B cell (primary cell): ENCODE measurements at regions not wholly inside any gene's neighbourhood (a gene's known extent, or its start where the extent isn't known, plus 50 kb on each side); places are given as distances from the start of the nearest gene placed in this dataset.

Experiments used
- ATAC-seq: fragments of 200-7000 bp; cut with Tn5 transposase; one replicate; pipeline ENCODE4 v1.10.0; 2021; ENCODE audit warnings: low read depth, mild to moderate bottlenecking, moderate number of reproducible peaks, moderate library complexity
- CTCF ChIA-PET: fragments of 350-600 bp; sonication (Branson Sonifier 250); formaldehyde crosslinking; loops from one replicate; lab custom pipeline; 2021; ENCODE audit warnings: antibody characterized with exemption, inconsistent platforms; lab: Charles Lee
- POLR2A ChIA-PET: fragments of 350-600 bp; sonication (Branson Sonifier 250); formaldehyde crosslinking; loops from one replicate; lab custom pipeline; 2021; ENCODE audit warnings: antibody characterized with exemption; lab: Charles Lee
- DNase-seq: peaks from one replicate; pipeline ENCODE4 v3.0.0; 2013
- H2AFZ ChIP-seq: 2 replicates; pipeline ENCODE4 v1.6.1; 2012; ENCODE audit warnings: mild to moderate bottlenecking, low read depth, low read length; ENCODE audit not compliant: insufficient read depth, poor library complexity, severe bottlenecking
- H3K27ac ChIP-seq, 2 donors: 1 replicate in 1 of 2; 2 replicates in 1 of 2; pipeline ENCODE4 v1.5.1; 2012 to 2013; ENCODE audit warnings: low read length in 2 of 2, mild to moderate bottlenecking in 2 of 2, moderate library complexity in 1 of 2
- H3K27me3 ChIP-seq, 4 experiments: fragments of 200-600 bp in 1 of 4; sonication (generic) in 1 of 4; replicated peaks in 1 of 4; 1 replicate in 2 of 4; 2 replicates in 2 of 4; pipeline versions ENCODE4 v1.6.1 to v1.7.0; 2013 to 2016; ENCODE audit warnings: low read length in 3 of 4, mild to moderate bottlenecking in 2 of 4, mixed read lengths in 1 of 4, moderate library complexity in 1 of 4; ENCODE audit not compliant: insufficient read depth in 4 of 4, control insufficient read depth in 3 of 4; ENCODE audit errors: control extremely low read depth in 1 of 4
- H3K36me3 ChIP-seq, 2 experiments: replicated peaks in 1 of 2; 1 replicate in 1 of 2; 2 replicates in 1 of 2; pipeline versions ENCODE4 v1.6.1 to v1.7.1; 2013; ENCODE audit warnings: low read length in 1 of 2; ENCODE audit not compliant: insufficient read depth in 2 of 2, control insufficient read depth in 1 of 2; ENCODE audit errors: control extremely low read depth in 1 of 2, extremely low read depth in 1 of 2
- H3K4me1 ChIP-seq, 2 donors: fragments of 200-600 bp in 1 of 2; sonication (generic) in 1 of 2; 1 replicate in 1 of 2; 2 replicates in 1 of 2; pipeline versions ENCODE4 v1.5.1 to v1.6.1; 2013 to 2017; ENCODE audit warnings: low read length in 2 of 2; ENCODE audit not compliant: control insufficient read depth in 2 of 2, insufficient read depth in 2 of 2
- H3K4me2 ChIP-seq: replicated peaks from 2 replicates; pipeline ENCODE3; 2012; ENCODE audit warnings: mild to moderate bottlenecking, low read depth, low read length; ENCODE audit not compliant: poor library complexity, severe bottlenecking
- H3K4me3 ChIP-seq, 5 experiments: fragments of 200-600 bp in 1 of 5; sonication (generic) in 1 of 5; 1 replicate in 3 of 5; 2 replicates in 2 of 5; pipeline versions ENCODE4 v1.5.1 to v1.7.0; 2011 to 2016; ENCODE audit warnings: low read length in 4 of 5, mild to moderate bottlenecking in 4 of 5, low read depth in 2 of 5, control low read depth in 1 of 5, moderate library complexity in 1 of 5; ENCODE audit not compliant: insufficient read depth in 1 of 5; ENCODE audit errors: control extremely low read depth in 1 of 5, extremely low read depth in 1 of 5
- H3K79me2 ChIP-seq: fragments of 200-600 bp; sonication (generic); one replicate; pipeline ENCODE4 v1.6.0; 2016; ENCODE audit warnings: low read length; ENCODE audit not compliant: control insufficient read depth, insufficient read depth
- H3K9ac ChIP-seq: fragments of 200-600 bp; sonication (generic); 2 replicates; pipeline ENCODE4 v1.6.1; 2017; ENCODE audit warnings: mild to moderate bottlenecking, low read length, moderate library complexity
- H3K9me3 ChIP-seq, 3 donors: one replicate each; pipeline versions ENCODE4 v1.6.1 to v1.7.1; 2013; ENCODE audit warnings: low read length in 2 of 3; ENCODE audit not compliant: control insufficient read depth in 2 of 3, insufficient read depth in 1 of 3; ENCODE audit errors: control extremely low read depth in 1 of 3
- H4K20me1 ChIP-seq: 2 replicates; pipeline ENCODE4 v1.6.0; 2012; ENCODE audit warnings: mild to moderate bottlenecking, low read length; ENCODE audit not compliant: insufficient read depth, control insufficient read depth, poor library complexity, severe bottlenecking
- H3K27ac Mint-ChIP-seq: one replicate; pipeline ENCODE4 v1.8.0; 2021; ENCODE audit warnings: mixed read lengths
- H3K27me3 Mint-ChIP-seq: one replicate; pipeline ENCODE4 v1.8.0; 2021; ENCODE audit warnings: mixed read lengths
- H3K4me1 Mint-ChIP-seq: one replicate; pipeline ENCODE4 v1.8.0; 2021; ENCODE audit warnings: mixed read lengths
- H3K4me3 Mint-ChIP-seq: one replicate; pipeline ENCODE4 v1.8.0; 2021; ENCODE audit warnings: mixed read lengths
- H3K9me3 Mint-ChIP-seq: one replicate; pipeline ENCODE4 v1.8.0; 2022; ENCODE audit warnings: mixed read lengths; ENCODE audit not compliant: insufficient read depth
- EZH2 ChIP-seq: IDR thresholded peaks from 2 replicates; pipeline ENCODE4 v1.6.1; 2012; ENCODE audit warnings: borderline replicate concordance, low read depth, mild to moderate bottlenecking, moderate library complexity, low read length; ENCODE audit not compliant: insufficient read depth, poor library complexity, severe bottlenecking
- WGBS: methylation state at CpG from one replicate; pipeline ENCODE4 v1.1.5; 2013; ENCODE audit warnings: missing lambda C conversion rate; ENCODE audit not compliant: insufficient coverage; 5-methylcytosine and 5-hydroxymethylcytosine counted together
- intact Hi-C: fragments of 100-400 bp; cut with micrococcal nuclease; formaldehyde crosslinking; loops from one replicate; pipeline ENCODE4 v1.10.0; 2022
- TF ChIP-seq, protein P1 (sequence below): fragments of 200-600 bp; IDR thresholded peaks from one replicate; pipeline ENCODE4 v1.8.0; 2022; ENCODE audit warnings: antibody characterized with exemption, mild to moderate bottlenecking

DNA sequence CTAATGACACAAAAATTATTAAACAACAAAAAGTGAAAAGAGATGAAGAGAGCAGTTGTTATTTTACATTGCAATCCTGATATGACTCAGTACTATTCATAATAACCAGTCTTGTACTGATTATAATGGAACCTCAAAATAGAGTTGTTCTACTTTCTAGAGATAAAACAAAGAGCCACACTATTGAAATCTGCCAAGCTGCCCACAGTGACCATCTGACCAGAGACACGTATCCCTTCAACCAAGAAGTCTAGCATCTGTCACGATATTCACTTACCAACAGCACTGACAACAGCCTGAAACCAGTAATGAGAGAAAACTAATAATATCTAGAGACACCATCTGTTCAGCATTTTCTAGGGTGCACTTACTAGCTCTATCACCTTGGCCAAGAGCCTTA lies 466.7 kb downstream of the NKX6-1 start:
- Histone ChIP-seq H2AFZ (no peak overlapping the region), H4K20me1 (no peaks in the 10 kb centered on the region), H3K4me3 (no peak overlapping the region), H3K4me1 (no peaks in the 10 kb centered on the region), H3K9me3 (no peaks in the 10 kb centered on the region), H3K36me3 (no peaks in the 10 kb centered on the region), H3K9ac (no peak overlapping the region), H3K79me2 (no peaks in the 10 kb centered on the region), H3K4me2 (no peak overlapping the region), H3K27ac (no peak overlapping the region), H3K27me3 (no peaks in the 10 kb centered on the region)
- H3K27ac Mint-ChIP-seq = no peak overlapping the region
- ChIA-PET CTCF (no interaction called here), POLR2A (no interaction called here)
- H3K9me3 Mint-ChIP-seq = no peaks in the 10 kb centered on the region
- H3K27me3 Mint-ChIP-seq = no peaks in the 10 kb centered on the region
- 58% methylated on average over 2 of the region's 2 CpGs for WGBS
- DNase-seq (no peak), ATAC-seq (no peak)
- H3K4me1 Mint-ChIP-seq = no peaks in the 10 kb centered on the region
- intact Hi-C loops = no loop called here
- no peak for TF ChIP-seq EZH2
- TF ChIP-seq, protein P1, sequence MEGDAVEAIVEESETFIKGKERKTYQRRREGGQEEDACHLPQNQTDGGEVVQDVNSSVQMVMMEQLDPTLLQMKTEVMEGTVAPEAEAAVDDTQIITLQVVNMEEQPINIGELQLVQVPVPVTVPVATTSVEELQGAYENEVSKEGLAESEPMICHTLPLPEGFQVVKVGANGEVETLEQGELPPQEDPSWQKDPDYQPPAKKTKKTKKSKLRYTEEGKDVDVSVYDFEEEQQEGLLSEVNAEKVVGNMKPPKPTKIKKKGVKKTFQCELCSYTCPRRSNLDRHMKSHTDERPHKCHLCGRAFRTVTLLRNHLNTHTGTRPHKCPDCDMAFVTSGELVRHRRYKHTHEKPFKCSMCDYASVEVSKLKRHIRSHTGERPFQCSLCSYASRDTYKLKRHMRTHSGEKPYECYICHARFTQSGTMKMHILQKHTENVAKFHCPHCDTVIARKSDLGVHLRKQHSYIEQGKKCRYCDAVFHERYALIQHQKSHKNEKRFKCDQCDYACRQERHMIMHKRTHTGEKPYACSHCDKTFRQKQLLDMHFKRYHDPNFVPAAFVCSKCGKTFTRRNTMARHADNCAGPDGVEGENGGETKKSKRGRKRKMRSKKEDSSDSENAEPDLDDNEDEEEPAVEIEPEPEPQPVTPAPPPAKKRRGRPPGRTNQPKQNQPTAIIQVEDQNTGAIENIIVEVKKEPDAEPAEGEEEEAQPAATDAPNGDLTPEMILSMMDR = no peak
- no peak overlapping the region for H3K4me3 Mint-ChIP-seq

DNA sequence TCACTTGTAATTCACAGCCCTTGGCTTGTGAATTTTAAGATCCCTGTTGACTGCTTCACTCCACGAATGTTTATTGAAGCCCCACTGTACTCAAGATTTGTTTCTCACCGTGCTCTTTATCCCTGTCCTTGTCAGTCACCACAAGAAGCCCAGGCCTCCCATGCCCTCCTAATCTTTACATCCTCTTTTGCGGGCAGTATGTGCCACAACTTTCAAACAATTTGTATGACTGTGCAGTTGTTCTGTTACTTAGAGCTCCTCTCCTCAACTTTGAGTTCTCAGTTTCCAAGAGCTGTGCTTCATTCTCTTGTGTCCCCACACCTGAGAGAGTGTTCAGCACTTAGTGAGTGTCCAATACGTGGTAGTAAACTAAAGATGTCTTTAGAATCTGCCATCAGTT lies 467.7 kb downstream of the NKX6-1 start:
- Mint-ChIP-seq H3K27ac (no peak overlapping the region), H3K4me1 (no peaks in the 10 kb centered on the region), H3K27me3 (no peaks in the 10 kb centered on the region), H3K9me3 (no peaks in the 10 kb centered on the region), H3K4me3 (no peak overlapping the region)
- Histone ChIP-seq H3K9me3 (no peaks in the 10 kb centered on the region), H3K4me3 (no peak overlapping the region), H3K36me3 (no peaks in the 10 kb centered on the region), H3K4me1 (no peaks in the 10 kb centered on the region), H3K4me2 (no peak overlapping the region), H3K9ac (no peak overlapping the region), H2AFZ (no peak overlapping the region), H3K27ac (no peak overlapping the region), H3K79me2 (no peaks in the 10 kb centered on the region), H4K20me1 (no peaks in the 10 kb centered on the region), H3K27me3 (no peaks in the 10 kb centered on the region)
- ATAC-seq (no peak), DNase-seq (no peak)
- 41% methylated on average over 2 of the region's 4 CpGs for WGBS
- TF ChIP-seq EZH2 = no peak
- TF ChIP-seq, protein P1 = no peak
- intact Hi-C loops = no loop called here
- ChIA-PET CTCF (no interaction called here), POLR2A (no interaction called here)
